Germinal center (tissue), 1 donor: ENCODE measurements at regions not wholly inside any gene's neighbourhood (a gene's known extent, or its start where the extent isn't known, plus 50 kb on each side); places are given as distances from the start of the nearest gene placed in this dataset.
"Not testable (repeated sequence)": the region's sequence is repeated elsewhere in the genome, so short reads cannot be mapped to it uniquely, and the experiment has no call there.

Experiments
- DNase-seq: peaks from one replicate; pipeline ENCODE4 v3.0.0; 2012; ENCODE audit warnings: mixed read lengths, low spot score

DNA sequence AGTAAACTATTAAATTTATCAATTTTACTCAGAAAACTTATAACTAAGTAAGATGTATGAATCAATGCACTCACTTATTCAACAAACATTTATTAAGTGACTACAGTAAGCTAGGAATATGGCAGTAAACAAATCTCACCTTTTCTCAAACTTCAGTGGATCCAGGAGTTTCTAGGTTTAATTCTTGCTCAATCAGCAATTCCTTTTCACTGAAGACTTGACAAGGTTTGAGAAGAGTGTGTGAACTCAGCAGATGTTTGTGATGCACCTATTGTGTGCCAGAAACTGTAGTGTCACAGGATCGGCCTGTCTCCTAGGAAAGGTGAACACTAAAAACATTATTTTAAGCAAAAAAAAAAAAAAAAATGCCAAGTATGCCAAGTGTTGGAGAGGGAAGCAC is 167.8 kb downstream of the ALG10 start:
- DNase-seq, result no peak

DNA sequence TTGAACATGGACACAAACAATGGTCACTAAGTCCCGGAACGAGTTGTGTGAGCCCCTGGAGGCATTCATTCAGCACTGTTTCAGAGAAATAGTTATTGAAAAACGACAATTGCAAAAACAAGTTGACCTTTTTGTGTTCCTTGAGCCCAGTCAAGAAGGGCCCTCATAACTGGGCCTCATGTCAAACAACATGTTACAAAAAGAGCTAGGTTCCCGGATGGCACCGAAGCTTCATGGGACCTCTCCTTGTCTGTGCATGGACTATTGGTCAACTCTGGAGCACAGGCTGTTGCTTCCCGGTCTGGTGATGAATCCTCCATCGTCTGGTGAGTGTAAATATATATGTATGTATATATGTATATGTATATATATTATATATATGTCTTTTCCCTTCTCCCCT is 176.6 kb downstream of the ALG10 start:
- no peak for DNase-seq

DNA sequence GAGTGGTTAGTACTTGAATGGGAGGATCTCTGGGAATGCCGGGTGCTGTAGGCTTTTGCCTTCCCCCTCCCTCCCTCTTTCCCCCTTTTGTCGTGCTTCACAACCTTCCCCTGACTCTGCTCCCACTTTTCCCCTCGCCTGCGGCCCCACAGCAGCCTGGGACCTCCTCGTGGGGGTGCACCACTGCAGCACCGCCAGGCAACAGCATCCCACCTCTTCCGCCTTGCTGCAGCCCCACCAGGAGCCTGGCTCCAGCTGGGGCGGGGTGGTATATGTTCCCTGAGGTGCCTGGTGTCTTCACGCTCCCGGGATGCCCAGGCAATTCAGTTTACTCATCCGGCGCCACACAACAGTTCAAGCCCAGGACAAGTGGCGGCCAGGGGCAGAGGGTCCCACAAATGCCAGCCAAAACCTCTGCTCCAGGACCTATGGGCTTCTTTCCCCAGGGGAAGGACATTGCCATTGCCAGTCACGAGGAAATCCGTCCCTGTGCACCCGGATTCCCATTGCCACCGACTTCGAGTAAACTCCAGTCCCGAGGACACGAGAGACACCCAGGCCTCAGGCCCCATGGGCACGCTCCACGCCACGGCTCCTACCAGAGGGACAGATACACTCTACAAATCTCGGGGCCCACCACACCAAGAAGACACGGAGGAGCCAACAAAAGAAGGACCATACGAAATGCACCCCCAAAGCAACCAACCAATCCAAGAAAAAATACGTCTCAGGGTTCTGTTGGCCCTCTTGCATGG is 181.7 kb downstream of the ALG10 start:
- no peak for DNase-seq

DNA sequence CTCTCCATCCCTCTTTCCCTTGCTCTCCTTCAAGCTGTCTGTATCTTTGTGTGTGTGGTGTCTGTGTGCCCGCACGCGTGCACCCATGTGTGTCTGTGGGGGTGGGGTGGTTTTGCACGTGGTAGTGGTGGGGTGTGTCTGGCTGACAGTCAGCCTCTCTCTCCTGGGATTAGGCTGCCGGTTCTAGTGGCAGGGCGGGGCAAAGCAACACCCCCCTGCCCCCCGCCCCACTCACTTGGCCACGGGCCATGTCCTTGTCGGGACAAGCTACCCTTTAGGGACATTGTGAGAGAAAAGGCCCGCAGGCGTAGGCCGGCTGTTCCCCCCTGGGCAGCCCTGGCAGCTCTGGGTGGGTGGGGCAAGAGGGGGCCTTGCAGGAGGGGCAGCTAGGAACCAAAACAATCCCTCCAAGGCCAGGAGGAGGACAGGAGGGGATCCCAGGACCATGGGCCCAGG is 182.6 kb downstream of the ALG10 start:
- DNase-seq, result no peak

- no peak for DNase-seq
Observed at GRCh38 chr12:34205401-34205800, 183.1 kb downstream of the ALG10 start.

- DNase-seq, result no peak
Observed at GRCh38 chr12:34206061-34206785, 183.9 kb downstream of the ALG10 start.

DNA sequence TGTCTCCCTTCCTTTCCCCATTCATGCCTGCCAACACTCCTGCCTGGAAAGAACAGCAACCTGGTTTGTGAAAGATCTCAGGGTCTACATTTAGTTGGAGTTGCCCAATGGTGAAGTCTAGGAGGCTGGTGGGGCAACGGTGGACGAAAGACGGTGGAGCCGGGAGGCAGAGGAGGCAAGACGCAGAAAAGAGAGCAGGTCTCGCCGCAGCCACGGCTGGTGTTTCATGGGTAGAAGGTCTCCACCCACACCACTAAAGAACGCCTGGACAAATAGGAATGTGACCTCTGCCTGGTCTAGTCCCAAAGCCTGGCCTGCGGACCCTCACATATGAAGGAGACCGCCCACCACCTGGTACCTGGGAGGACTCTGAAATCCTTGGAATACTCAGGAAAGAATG is 185.6 kb downstream of the ALG10 start:
- DNase-seq, result no peak

DNA sequence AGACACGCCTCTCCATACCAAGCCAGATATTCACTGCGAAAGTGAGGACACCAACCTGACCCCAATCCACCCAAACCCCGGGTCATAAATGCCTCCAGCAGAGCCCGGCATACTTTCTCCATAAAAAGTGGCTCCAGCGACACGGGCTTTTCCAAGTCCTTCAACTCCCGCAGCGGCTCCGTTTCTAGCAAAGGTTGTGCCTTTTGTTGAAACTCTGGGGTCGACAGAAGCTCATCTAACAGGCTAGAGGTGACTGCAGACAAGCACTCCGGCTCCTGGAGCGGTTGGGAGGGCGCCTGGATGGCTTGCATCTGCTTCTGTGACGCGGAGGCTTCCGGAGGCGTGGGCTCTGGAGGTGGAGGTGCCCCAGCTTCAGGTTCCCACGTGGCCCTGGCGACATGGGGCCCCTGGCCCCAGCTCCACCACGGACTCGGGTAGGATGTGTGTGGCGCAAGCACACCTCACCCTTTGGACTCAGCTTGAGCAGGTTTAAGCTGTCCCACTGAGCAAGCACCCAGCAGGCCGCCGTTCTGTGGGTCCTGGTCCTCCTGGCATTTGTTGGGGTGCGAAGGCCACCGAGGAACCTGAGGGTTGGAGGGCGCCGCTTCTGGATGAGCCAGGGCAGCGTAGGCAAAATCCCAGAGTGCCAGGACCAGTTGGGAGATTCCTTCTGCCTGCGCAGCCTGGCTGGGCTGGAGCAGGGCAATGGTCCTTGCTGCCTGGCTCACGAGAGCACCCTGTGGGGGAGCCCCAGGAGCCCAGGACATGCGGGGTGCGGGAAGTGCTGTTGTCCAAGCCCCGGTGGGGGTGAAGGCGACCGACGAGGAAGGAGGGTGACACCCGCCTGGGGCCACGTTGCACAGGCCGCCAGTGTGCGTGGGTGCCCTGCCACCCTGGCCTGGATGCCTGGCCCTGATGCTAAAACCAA is 186.3 kb downstream of the ALG10 start:
- no peak for DNase-seq

- no peak for DNase-seq
Observed at GRCh38 chr12:34209259-34209835, 187.1 kb downstream of the ALG10 start.

DNA sequence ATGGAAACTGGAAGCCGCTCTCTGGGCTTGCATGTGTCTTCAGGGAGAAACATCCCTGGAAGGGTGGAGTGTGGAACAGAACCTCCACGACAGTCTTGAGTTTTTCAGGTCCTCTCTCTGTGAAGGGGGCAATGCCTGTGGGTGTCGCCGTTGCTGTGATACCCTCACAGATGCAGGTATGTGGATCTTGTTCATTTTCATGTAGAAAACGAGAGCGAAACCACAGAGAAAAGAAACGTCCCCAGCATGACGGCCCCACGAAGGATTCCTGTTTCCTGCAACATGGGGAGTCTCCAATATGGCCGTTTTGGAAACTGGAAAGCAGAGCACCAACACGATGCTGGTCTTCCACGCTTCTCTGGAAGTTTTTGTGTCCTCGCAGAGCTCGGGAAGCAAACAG is 187.9 kb downstream of the ALG10 start:
- DNase-seq, result no peak

- no peak for DNase-seq
Observed at GRCh38 chr12:34210689-34211530, 188.6 kb downstream of the ALG10 start.

DNA sequence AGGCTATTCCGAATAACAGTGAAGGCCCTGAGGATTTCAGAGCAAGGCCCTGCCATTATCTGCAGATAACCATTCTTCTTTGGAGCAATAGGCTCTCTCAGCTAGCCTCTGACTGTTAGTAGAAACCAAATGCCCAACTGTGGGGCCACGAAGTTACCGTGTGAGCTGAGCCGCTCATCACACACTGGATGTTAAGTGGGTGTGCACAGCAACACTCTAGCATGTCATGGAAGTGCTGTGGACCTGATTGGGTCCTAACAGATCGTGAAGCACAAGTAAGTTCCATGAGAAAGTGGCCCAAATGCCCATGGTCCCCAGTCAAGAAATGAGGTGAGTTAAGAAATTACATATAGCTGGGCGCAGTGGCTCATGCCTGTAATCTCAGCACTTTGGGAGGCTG is 190.4 kb downstream of the ALG10 start:
- no peak for DNase-seq

DNA sequence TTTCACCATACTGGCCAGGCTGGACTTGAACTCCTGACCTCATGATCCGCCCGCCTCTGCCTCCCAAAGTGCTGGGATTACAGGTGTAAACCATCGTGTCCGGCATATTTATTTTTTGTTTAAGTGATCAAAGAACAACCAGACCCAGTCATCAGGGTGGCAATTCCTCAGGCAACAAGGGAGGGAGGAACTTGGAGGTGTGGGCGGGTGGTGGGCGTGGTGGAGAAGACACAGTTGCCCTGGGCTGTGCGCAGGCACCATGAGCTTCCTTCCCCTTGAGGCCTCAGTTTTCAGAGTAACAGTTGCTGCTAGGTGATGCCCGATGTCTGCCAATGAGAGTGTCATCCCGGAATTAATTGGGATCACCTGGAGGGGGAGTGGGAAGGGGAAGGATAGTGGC is 191.7 kb downstream of the ALG10 start:
- no peak for DNase-seq

DNA sequence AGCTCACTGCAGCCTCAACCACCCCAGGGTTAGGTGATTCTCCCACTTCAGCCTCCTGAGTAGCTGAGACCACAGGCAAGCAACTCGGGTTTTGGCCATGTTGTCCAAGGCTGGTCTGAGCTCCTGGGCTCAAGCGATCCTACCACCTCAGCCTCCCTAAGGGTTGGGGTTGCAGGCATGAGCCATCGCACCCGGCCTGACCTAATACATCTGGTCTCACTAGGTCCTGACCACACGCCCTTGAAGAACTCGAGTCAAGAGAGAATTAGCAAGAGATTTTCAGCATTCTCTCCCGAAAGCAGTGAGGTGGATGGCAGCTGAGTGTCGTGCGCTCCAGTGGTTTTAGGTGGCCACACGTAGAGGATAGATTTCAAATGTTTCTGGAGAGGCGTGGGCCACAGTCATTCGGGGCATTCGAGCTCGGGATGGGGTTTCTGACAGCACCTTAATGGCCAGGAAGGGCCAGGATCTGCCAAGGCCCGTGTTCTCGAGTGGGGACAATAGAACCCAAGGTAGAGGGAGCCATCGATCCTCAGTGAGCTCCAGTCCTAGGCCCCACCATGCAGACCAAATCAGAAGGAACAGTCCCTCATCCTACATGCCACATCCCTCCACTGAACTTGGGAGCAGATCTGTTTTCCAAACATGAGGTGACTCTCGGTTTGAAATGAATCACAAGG is 193.1 kb downstream of the ALG10 start:
- DNase-seq, result no peak

DNA sequence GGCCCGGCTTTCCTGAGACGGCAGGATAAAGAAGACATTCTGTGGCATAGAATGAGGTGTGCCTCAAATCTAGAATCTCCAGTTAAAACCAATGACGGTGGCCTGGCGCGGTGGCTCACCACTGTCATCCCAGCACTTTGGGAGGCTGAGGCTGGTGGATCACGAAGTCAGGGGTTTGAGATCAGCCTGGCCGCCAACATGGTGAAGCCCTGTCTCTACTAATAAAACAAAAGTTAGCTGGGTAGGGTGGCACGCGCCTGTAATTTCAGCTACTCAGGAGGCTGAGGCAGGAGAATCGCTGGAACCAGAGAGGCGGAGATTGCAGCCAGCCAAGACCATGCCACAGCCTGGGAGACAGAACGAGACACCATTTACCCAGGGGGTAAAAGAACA is 193.6 kb downstream of the ALG10 start:
- no peak for DNase-seq

- no peak for DNase-seq
Observed at GRCh38 chr12:34217660-34218059, 195.4 kb downstream of the ALG10 start.

DNA sequence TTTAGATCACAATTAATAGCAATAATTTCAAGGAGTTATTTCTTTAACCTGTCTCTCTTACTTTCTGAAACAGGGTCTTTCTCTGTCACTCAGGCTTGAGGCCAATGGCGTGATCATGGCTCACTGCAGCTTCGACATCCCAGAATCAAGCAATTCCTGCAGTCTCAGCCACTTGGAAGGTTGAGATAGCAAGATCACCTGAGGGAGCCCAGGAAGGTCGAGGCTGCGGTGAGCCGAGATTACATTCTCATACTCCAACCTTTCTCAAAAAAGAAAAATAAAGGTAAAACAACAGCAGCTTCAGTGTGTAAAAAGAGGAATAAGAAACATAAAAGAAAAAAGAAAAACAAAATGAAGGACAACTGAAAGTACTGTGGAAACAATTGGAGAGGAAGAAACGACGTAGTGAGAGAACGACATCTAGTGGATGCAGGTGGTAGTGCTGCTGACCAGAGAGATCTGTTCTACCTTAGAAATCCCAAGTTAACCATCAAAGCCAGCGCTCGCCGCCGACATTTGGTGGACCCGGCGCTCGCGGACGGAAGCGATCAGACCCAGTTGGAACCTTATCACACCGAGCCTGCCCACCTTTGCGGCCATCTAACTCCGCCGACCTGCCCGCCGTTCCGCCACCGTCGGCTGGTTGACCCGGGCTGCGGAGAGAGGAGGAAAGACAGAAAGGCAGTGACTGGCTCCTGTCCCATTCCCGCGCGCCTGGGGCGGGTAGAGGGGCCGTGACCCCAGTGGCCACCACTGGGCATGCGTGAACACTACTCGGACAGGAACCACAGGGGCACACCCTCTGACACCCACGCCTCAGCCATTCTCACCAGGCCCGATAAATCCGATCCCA is 196.1 kb downstream of the ALG10 start:
- peak; percentile 42 for DNase-seq

GRCh38 chr12:34219046-34219770 is 196.9 kb downstream of the ALG10 start:
- DNase-seq, result no peak

DNA sequence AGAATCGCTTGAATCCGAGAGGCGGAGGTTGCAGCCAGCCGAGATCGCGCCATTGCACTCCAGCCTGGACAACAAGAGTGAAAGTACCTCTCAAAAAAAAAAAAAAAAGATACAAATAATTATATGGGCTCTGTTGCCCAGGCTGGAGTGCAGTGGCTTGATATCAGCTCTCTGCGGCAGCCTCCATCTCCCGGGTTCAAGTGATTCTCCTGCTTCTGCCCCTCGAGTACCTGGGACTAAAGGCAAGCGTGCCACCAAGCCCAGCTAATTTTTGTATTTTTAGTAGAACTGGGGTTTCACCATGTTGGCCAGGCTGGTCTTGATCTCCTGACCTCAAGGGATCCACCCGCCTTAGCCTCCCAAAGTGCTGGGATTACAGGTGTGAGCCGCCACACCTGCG is 197.8 kb downstream of the ALG10 start:
- not testable (repeated sequence) for DNase-seq
